PC-9 (cell line): ENCODE measurements at regions not wholly inside any gene's neighbourhood (a gene's known extent, or its start where the extent isn't known, plus 50 kb on each side); places are given as distances from the start of the nearest gene placed in this dataset.

Experiments used
- EZH2 ChIP-seq: fragments of 200-600 bp; sonication (generic); IDR thresholded peaks from 2 replicates; pipeline ENCODE4 v1.8.0; 2017; ENCODE audit warnings: antibody characterized with exemption, low read depth
- TF ChIP-seq, protein P1 (sequence below): fragments of 200-600 bp; sonication (generic); conservative IDR thresholded peaks from 2 replicates; pipeline ENCODE4 v1.6.1; 2017; ENCODE audit warnings: mixed run types, antibody characterized with exemption, mild to moderate bottlenecking, moderate library complexity

DNA sequence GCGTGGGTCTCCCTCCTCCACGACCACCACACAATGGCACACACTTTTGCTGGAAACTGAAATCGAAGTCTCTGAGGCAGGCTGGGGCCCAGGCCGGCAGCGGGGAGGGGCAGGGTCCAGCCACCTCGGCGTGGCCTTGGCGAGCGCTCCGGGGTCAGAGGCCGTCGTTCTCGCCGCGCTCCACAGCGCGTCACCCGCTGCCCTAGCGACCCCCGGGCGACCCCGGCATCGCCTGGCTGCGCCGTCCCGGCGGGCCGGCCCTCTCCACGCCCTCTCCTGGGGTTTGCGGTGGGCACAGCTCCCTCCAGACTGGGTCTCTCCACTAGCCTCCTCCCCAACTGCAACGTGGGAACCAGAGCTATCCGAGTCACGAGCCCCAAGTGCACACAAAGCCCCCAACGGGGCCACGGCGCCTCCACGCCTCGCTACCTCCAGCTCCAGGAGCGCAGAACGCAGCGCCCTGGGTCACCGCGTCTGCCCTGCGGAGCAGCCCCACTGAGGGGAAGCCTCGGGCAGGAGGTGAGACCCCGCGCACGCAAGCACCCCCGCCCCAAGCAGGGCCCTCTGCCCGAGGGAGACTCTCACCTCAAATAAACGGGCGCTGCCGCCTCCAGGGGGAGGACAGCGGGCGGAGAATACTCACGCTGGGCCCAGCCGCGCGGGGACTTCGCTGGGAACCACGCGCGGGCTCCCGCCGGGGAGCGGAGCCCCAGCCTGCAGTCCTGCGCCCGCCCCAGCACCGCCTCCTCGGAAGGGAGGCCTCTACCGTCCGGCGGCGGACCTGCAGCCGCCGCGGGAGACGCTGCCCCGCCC is 134.0 kb upstream of the BARHL2 start:
- TF ChIP-seq, protein P1, sequence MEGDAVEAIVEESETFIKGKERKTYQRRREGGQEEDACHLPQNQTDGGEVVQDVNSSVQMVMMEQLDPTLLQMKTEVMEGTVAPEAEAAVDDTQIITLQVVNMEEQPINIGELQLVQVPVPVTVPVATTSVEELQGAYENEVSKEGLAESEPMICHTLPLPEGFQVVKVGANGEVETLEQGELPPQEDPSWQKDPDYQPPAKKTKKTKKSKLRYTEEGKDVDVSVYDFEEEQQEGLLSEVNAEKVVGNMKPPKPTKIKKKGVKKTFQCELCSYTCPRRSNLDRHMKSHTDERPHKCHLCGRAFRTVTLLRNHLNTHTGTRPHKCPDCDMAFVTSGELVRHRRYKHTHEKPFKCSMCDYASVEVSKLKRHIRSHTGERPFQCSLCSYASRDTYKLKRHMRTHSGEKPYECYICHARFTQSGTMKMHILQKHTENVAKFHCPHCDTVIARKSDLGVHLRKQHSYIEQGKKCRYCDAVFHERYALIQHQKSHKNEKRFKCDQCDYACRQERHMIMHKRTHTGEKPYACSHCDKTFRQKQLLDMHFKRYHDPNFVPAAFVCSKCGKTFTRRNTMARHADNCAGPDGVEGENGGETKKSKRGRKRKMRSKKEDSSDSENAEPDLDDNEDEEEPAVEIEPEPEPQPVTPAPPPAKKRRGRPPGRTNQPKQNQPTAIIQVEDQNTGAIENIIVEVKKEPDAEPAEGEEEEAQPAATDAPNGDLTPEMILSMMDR = peak; percentile 74
- TF ChIP-seq EZH2 = no peak
